ENCODE measurements at regions not wholly inside any gene's neighbourhood (a gene's known extent, or its start where the extent isn't known, plus 50 kb on each side); places are given as distances from the start of the nearest gene placed in this dataset.

DNA sequence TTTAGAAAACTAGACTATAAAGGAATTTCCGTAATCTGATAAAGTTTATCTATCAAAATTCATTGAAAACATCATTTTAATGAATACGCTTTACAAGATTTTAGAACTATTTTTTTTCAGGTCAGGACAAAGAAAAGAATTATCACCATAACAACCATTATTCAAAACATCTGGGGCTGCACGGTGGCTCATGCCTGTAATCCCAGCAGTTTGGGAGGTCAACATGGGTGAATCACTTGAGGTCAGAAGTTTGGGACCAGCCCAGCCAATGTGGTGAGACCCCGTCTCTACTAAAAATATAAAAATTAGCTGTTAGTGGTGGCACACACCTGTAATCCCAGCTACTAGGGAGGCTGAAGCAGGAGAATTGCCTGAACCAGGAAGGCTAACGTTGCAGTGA, 260.4 kb downstream of the WNT5A start:
- Histone ChIP-seq H3K9me3 (ENCODE audit: insufficient read depth, low read depth, low read length) (no peaks in the 10 kb centered on the region), H3K4me1 (ENCODE audit: insufficient read depth, low read length) (no peaks in the 10 kb centered on the region), H3K36me3 (ENCODE audit: insufficient read depth, low read length) (no peaks in the 10 kb centered on the region), H3K27me3 (ENCODE audit: insufficient read depth, low read length) (no peaks in the 10 kb centered on the region), H3K9ac (ENCODE audit: low read depth, low read length) (no peak overlapping the region), H3K4me3 (ENCODE audit: low read length) (no peak overlapping the region), H3K27ac (ENCODE audit: low read depth, low read length) (no peak overlapping the region)
- WGBS, result 90% methylated on average over 5 of the region's 5 CpGs

DNA sequence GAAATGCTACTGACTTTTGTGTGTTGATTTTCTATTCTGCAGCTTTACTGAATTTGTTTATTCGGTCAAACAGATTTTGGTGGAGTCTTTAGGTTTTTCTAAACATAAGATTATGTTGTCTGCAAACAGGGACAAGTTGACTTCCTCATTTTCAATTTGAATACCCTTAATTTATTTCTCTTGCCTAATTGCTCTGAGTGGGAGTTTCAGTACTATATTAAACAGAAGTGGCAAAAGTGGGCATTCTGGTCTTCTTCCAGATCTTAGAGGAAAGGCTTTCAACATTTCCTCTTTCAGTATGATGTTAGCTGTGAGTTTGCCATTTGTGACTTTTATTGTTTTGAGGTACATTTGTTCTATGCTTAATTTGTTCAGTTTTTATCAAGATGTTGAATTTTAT, 268.5 kb downstream of the WNT5A start:
- 100% methylated on average over 1 of the region's 1 CpG for WGBS
- H3K9ac ChIP-seq (ENCODE audit: low read depth, low read length), result no peak overlapping the region

DNA sequence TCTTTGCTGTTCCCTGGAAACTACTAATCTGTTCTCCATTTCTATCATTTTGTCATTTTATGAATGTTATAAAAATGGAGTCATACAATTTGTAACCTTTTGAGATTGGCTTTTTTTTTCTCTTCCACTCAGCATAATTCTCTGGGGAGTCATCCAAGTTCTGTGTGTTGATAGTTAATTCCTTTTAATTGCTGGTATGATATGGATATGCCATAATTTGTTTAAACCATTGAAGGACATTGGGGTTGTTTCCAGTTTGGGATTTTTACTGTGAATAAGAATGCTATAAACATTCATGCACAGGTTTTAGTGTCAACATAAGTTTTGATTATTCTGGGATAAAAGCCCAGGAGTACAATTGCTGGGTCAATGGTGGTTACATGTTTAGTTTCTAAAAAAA, 279.4 kb downstream of the WNT5A start:
- no peak overlapping the region for H3K27ac ChIP-seq (ENCODE audit: low read depth, low read length)
- peaks cover 6% of the 10 kb centered on the region; the same call in 1 of the 2 replicates for H3K9me3 ChIP-seq (ENCODE audit: insufficient read depth, low read depth, low read length)
- H3K4me1 ChIP-seq (ENCODE audit: insufficient read depth, low read length), result peaks cover 12% of the 10 kb centered on the region; the same call in 1 of the 2 replicates
- H3K4me3 ChIP-seq (ENCODE audit: low read length), result no peak overlapping the region
- H3K9ac ChIP-seq (ENCODE audit: low read depth, low read length), result no peak overlapping the region
- H3K27me3 ChIP-seq (ENCODE audit: insufficient read depth, low read length), result no peaks in the 10 kb centered on the region
- no peaks in the 10 kb centered on the region for H3K36me3 ChIP-seq (ENCODE audit: insufficient read depth, low read length)

More for the DNA sequence above, 268.5 kb downstream of the WNT5A start:
- Histone ChIP-seq H3K9me3 (ENCODE audit: insufficient read depth, low read depth, low read length) (peaks cover 10% of the 10 kb centered on the region; the same call in 1 of the 2 replicates), H3K27me3 (ENCODE audit: insufficient read depth, low read length) (no peaks in the 10 kb centered on the region), H3K4me3 (ENCODE audit: low read length) (no peak overlapping the region), H3K27ac (ENCODE audit: low read depth, low read length) (no peak overlapping the region), H3K4me1 (ENCODE audit: insufficient read depth, low read length) (no peaks in the 10 kb centered on the region), H3K36me3 (ENCODE audit: insufficient read depth, low read length) (no peaks in the 10 kb centered on the region)

DNA sequence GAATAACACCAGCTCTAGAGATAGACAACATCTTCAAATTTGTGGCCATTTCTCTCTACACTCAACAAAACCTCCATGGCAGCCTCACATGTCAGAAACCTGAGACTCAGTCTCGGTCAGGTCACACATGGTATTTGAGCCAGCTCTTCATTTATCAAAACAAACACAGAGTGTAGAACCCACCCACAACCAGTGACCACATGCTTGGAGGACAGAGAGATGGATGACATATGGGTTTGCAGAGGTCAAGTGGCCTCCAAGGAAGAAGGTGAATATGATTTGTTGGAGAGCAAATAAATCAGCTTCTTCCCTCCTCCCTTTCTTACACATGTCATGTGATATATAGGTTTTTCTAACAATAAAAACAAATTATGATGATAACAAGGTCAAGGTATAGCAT, 278.1 kb upstream of the LRTM1 start:
- 96% methylated on average over 1 of the region's 1 CpG for WGBS
- Histone ChIP-seq H3K27me3 (ENCODE audit: insufficient read depth, low read length) (no peaks in the 10 kb centered on the region), H3K4me3 (ENCODE audit: low read length) (no peak overlapping the region)

DNA sequence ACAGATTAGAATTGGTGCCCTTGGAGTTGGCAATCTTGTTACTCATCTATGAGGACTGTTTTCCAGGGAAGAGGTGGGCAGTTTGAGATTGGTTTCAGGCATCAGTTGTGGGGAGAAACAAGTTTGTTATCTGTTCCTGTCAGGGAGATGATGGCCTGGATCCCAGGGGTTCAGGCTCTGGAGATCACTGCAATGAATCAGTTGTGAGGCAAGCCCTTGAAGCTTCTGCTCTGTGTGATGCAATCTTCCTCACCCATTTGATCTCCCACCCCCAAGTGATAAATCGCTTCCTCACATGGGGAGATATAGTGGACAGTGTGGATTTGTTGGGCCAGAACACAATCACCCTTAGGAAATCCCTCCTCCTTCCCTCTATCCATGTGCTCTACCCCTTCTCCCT, 276.6 kb upstream of the LRTM1 start:
- WGBS, result no CpG with 5 or more reads among the region's 1 CpG
- peaks cover 6% of the 10 kb centered on the region; the same call in 1 of the 2 replicates for H3K9me3 ChIP-seq (ENCODE audit: insufficient read depth, low read depth, low read length)
- H3K4me1 ChIP-seq (ENCODE audit: insufficient read depth, low read length), result peaks cover 20% of the 10 kb centered on the region
- H3K4me3 ChIP-seq (ENCODE audit: low read length), result no peak overlapping the region
- H3K36me3 ChIP-seq (ENCODE audit: insufficient read depth, low read length), result no peaks in the 10 kb centered on the region
- no peak overlapping the region for H3K27ac ChIP-seq (ENCODE audit: low read depth, low read length)
- no peak overlapping the region for H3K9ac ChIP-seq (ENCODE audit: low read depth, low read length)
- H3K27me3 ChIP-seq (ENCODE audit: insufficient read depth, low read length), result no peaks in the 10 kb centered on the region

More for the DNA sequence above, 278.1 kb upstream of the LRTM1 start:
- Histone ChIP-seq H3K9me3 (ENCODE audit: insufficient read depth, low read depth, low read length) (peaks cover 6% of the 10 kb centered on the region; the same call in 1 of the 2 replicates), H3K36me3 (ENCODE audit: insufficient read depth, low read length) (no peaks in the 10 kb centered on the region), H3K27ac (ENCODE audit: low read depth, low read length) (no peak overlapping the region), H3K4me1 (ENCODE audit: insufficient read depth, low read length) (peaks cover 20% of the 10 kb centered on the region; the same call in 1 of the 2 replicates), H3K9ac (ENCODE audit: low read depth, low read length) (no peak overlapping the region)

DNA sequence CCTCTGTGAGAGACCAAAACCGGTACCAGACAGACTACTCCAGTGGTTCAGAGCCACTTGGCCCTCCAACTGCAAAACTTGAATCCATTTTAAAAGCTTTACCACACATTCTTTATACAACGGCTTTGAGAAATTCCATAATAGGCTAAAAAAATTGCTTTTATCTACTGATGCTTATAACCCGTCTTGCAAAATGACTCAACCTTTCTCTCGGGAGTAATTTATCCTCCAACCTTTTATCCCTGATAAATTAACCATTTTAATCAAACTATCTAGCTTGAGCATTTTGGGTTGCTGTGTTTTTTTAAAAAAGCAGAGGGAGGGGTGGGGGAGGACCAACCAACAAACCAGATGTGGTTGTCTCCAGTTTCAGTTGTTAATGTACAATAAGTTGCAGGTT, 275.7 kb upstream of the LRTM1 start:
- no peaks in the 10 kb centered on the region for H3K27me3 ChIP-seq (ENCODE audit: insufficient read depth, low read length)
- no peaks in the 10 kb centered on the region; the same call in 1 of the 2 replicates for H3K9me3 ChIP-seq (ENCODE audit: insufficient read depth, low read depth, low read length)
- no peak overlapping the region for H3K27ac ChIP-seq (ENCODE audit: low read depth, low read length)
- 92% methylated on average over 4 of the region's 4 CpGs for WGBS
- no peaks in the 10 kb centered on the region for H3K36me3 ChIP-seq (ENCODE audit: insufficient read depth, low read length)
- H3K9ac ChIP-seq (ENCODE audit: low read depth, low read length), result no peak overlapping the region
- H3K4me3 ChIP-seq (ENCODE audit: low read length), result no peak overlapping the region
- H3K4me1 ChIP-seq (ENCODE audit: insufficient read depth, low read length), result peaks cover 20% of the 10 kb centered on the region

DNA sequence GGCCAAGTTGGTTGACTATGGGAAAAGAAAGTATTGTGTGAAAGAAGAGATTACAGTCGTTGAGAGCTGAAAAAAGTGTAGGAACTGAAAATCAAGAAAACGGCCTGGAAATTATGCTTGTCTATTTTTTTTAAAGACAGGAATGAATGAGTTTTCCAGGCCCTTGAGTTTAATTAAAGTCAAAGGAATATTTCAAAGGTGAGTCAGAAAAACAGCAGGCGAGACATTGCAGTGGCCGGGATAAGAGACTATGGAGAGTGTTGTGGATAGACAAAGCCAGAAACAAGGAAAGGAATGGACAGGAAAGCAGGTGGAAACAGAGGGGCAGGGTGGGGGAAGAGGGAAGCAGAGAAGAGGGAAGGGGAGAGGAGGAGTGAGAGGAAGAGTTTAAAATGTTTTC, 275.1 kb upstream of the LRTM1 start:
- peaks cover 20% of the 10 kb centered on the region for H3K4me1 ChIP-seq (ENCODE audit: insufficient read depth, low read length)
- WGBS, result 75% methylated on average over 4 of the region's 4 CpGs
- no peak overlapping the region for H3K9ac ChIP-seq (ENCODE audit: low read depth, low read length)
- no peak overlapping the region; the same call in 1 of the 2 replicates for H3K27ac ChIP-seq (ENCODE audit: low read depth, low read length)
- H3K27me3 ChIP-seq (ENCODE audit: insufficient read depth, low read length), result no peaks in the 10 kb centered on the region
- no peaks in the 10 kb centered on the region for H3K36me3 ChIP-seq (ENCODE audit: insufficient read depth, low read length)
- no peaks in the 10 kb centered on the region for H3K9me3 ChIP-seq (ENCODE audit: insufficient read depth, low read depth, low read length)
- H3K4me3 ChIP-seq (ENCODE audit: low read length), result no peak overlapping the region

DNA sequence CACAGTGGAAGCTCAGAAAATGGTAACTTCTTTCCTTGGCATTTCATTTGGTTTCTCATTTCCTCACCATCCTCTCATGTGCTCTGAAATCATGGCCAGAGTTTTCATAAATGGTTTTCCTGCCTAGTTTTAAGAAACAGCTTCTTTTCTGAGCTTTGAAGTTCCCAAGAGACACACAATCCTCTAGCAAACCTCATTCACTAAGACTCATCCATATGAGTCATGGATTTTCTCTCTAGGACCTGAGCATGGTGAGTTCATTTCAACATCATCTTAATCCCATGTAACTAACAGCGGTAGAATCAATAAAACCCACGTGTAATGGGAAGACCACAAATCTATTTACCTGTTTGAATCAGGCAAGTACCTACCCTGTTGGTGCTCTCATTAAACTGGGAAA, 274.5 kb upstream of the LRTM1 start:
- H3K27ac ChIP-seq (ENCODE audit: low read depth, low read length), result no peak overlapping the region
- no peak overlapping the region for H3K4me3 ChIP-seq (ENCODE audit: low read length)
- H3K9ac ChIP-seq (ENCODE audit: low read depth, low read length), result no peak overlapping the region; the same call in 1 of the 2 replicates
- H3K36me3 ChIP-seq (ENCODE audit: insufficient read depth, low read length), result no peaks in the 10 kb centered on the region
- H3K9me3 ChIP-seq (ENCODE audit: insufficient read depth, low read depth, low read length), result no peaks in the 10 kb centered on the region
- WGBS, result 92% methylated on average over 2 of the region's 2 CpGs
- peaks cover 20% of the 10 kb centered on the region for H3K4me1 ChIP-seq (ENCODE audit: insufficient read depth, low read length)
- no peaks in the 10 kb centered on the region for H3K27me3 ChIP-seq (ENCODE audit: insufficient read depth, low read length)

DNA sequence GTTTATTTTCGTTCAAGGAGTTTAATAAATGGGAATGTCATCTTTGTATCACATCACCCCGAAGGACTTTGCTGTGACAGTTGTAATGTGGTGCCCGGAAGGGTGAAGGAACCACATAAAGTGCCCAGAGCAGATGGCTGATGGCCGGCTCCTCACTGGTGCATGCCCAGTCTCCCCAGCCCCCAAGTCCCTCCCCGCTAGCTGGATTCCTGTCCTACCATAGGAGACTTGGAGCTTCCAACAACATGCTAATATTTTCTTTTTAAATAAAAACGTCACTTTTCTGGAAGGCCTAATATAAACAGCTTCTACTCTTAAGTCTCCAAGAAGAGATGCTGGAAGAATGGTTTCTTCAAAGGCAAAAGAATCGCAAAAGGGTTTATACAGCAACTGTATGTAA, 273.9 kb upstream of the LRTM1 start:
- no peak overlapping the region for H3K27ac ChIP-seq (ENCODE audit: low read depth, low read length)
- H3K27me3 ChIP-seq (ENCODE audit: insufficient read depth, low read length), result no peaks in the 10 kb centered on the region
- no peak overlapping the region for H3K4me3 ChIP-seq (ENCODE audit: low read length)
- WGBS, result 92% methylated on average over 7 of the region's 7 CpGs
- H3K36me3 ChIP-seq (ENCODE audit: insufficient read depth, low read length), result no peaks in the 10 kb centered on the region
- peaks cover 20% of the 10 kb centered on the region for H3K4me1 ChIP-seq (ENCODE audit: insufficient read depth, low read length)
- no peaks in the 10 kb centered on the region for H3K9me3 ChIP-seq (ENCODE audit: insufficient read depth, low read depth, low read length)
- no peak overlapping the region for H3K9ac ChIP-seq (ENCODE audit: low read depth, low read length)

DNA sequence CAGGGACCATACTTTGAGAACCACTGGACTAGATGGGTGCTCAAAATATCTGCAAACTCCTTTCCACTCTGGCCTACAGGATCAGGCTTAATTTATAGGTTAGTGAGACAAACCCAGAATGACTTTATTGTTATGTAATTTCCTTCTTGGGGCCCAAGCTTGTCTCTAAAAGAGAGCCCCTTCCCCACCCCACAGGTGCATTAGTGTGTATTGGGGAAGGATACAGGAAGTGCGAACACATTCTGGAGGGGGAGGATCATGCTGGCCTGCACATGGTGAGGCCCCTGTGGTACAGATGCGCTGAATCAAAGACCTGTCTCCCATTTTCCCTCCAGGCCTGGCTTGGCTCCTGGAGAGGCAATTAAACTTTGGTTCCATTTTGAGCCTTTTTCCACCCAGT, 273.0 kb upstream of the LRTM1 start:
- no peak overlapping the region for H3K9ac ChIP-seq (ENCODE audit: low read depth, low read length)
- H3K4me1 ChIP-seq (ENCODE audit: insufficient read depth, low read length), result peaks cover 20% of the 10 kb centered on the region
- no peak overlapping the region for H3K4me3 ChIP-seq (ENCODE audit: low read length)
- WGBS, result 97% methylated on average over 2 of the region's 2 CpGs
- no peaks in the 10 kb centered on the region for H3K9me3 ChIP-seq (ENCODE audit: insufficient read depth, low read depth, low read length)
- no peak overlapping the region for H3K27ac ChIP-seq (ENCODE audit: low read depth, low read length)
- H3K36me3 ChIP-seq (ENCODE audit: insufficient read depth, low read length), result no peaks in the 10 kb centered on the region
- H3K27me3 ChIP-seq (ENCODE audit: insufficient read depth, low read length), result no peaks in the 10 kb centered on the region

DNA sequence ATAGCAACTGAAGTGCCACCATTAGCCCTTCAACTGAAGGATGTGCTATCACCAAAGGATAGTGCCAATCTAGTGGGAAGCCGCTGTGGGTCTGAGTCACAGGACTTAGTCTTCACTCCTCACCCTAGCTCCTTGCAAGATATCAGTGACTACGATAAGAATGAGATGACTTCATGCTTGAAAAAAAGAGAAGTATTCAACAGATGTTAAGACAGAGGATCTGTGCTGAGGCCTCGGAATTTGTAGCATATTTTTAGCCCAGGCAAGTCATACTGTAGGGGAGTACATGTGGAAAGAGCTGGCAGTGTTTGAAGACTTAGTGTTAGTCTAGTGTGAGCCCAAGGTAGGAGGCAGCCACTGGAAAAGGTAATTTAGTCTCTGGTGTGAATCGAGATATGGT, 270.7 kb upstream of the LRTM1 start:
- Histone ChIP-seq H3K9ac (ENCODE audit: low read depth, low read length) (no peak overlapping the region), H3K4me1 (ENCODE audit: insufficient read depth, low read length) (peaks cover 16% of the 10 kb centered on the region), H3K4me3 (ENCODE audit: low read length) (no peak overlapping the region), H3K36me3 (ENCODE audit: insufficient read depth, low read length) (no peaks in the 10 kb centered on the region), H3K9me3 (ENCODE audit: insufficient read depth, low read depth, low read length) (no peaks in the 10 kb centered on the region), H3K27me3 (ENCODE audit: insufficient read depth, low read length) (no peaks in the 10 kb centered on the region), H3K27ac (ENCODE audit: low read depth, low read length) (no peak overlapping the region)
- 92% methylated on average over 4 of the region's 4 CpGs for WGBS

DNA sequence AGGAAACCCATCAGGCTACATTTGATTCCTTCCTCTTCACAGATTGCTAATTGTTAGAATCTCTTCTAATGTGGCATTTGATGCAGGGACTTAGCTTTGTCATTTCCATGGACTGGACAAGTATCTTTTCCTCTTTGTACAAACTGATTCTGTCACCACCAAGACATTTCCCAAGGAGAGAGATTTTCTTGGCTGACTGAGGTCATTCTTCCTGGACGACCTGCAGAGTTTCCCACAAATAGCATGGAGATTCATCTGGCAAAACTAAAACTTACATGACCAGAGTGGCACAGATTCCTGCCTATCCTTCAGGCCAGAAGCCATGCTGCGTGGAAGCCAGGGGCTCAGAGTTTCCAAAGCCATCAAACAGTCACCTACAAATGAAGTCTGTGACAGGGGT, 269.2 kb upstream of the LRTM1 start:
- Histone ChIP-seq H3K27ac (ENCODE audit: low read depth, low read length) (no peak overlapping the region), H3K4me3 (ENCODE audit: low read length) (no peak overlapping the region), H3K36me3 (ENCODE audit: insufficient read depth, low read length) (no peaks in the 10 kb centered on the region), H3K4me1 (ENCODE audit: insufficient read depth, low read length) (peaks cover under 1% of the 10 kb centered on the region), H3K9ac (ENCODE audit: low read depth, low read length) (no peak overlapping the region), H3K27me3 (ENCODE audit: insufficient read depth, low read length) (no peaks in the 10 kb centered on the region), H3K9me3 (ENCODE audit: insufficient read depth, low read depth, low read length) (no peaks in the 10 kb centered on the region)
- 86% methylated on average over 2 of the region's 2 CpGs for WGBS
